ENCODE measurements at regions not wholly inside any gene's neighbourhood (a gene's known extent, or its start where the extent isn't known, plus 50 kb on each side); places are given as distances from the start of the nearest gene placed in this dataset.

DNA sequence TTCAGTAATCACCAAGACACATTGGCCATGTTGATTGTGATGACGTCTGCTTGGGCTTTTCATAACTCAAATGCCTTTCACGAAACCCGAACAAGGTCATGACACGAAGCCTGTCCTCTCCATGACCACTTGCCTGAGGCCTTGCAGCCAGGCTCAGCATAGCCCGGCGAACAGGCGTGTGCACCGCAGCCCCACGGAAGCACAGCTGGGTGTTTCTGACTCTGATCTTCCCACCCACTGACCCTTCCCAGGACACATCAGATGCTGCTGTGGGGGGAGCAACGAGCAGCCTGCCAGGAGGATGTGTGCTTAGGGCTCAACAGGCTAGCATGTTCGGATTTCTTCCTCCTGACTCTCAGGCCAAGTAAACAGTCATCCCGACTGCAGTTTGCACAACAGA lies 369.4 kb upstream of the SALL3 start:
- TF ChIP-seq, protein P1, sequence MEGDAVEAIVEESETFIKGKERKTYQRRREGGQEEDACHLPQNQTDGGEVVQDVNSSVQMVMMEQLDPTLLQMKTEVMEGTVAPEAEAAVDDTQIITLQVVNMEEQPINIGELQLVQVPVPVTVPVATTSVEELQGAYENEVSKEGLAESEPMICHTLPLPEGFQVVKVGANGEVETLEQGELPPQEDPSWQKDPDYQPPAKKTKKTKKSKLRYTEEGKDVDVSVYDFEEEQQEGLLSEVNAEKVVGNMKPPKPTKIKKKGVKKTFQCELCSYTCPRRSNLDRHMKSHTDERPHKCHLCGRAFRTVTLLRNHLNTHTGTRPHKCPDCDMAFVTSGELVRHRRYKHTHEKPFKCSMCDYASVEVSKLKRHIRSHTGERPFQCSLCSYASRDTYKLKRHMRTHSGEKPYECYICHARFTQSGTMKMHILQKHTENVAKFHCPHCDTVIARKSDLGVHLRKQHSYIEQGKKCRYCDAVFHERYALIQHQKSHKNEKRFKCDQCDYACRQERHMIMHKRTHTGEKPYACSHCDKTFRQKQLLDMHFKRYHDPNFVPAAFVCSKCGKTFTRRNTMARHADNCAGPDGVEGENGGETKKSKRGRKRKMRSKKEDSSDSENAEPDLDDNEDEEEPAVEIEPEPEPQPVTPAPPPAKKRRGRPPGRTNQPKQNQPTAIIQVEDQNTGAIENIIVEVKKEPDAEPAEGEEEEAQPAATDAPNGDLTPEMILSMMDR (IDR thresholded peaks at IDR 0.05) = no peak
- TF ChIP-seq POLR2AphosphoS5 (IDR thresholded peaks at IDR 0.05) (no peak), POLR2A (IDR thresholded peaks at IDR 0.05) (no peak)
